HUDEP-2 (cell line): ENCODE measurements at regions not wholly inside any gene's neighbourhood (a gene's known extent, or its start where the extent isn't known, plus 50 kb on each side); places are given as distances from the start of the nearest gene placed in this dataset.
A peak's percentile ranks its signal among the peaks of the same experiment; 100 is the strongest.
"Not testable (repeated sequence)": the region's sequence is repeated elsewhere in the genome, so short reads cannot be mapped to it uniquely, and the experiment has no call there.

Source experiments
- DNase-seq, 76 experiments: peaks; one replicate each; lab custom pipeline; 2025; ENCODE audit not compliant: unreplicated experiment in 76 of 76; lab: John Stamatoyannopoulos, UW

DNA sequence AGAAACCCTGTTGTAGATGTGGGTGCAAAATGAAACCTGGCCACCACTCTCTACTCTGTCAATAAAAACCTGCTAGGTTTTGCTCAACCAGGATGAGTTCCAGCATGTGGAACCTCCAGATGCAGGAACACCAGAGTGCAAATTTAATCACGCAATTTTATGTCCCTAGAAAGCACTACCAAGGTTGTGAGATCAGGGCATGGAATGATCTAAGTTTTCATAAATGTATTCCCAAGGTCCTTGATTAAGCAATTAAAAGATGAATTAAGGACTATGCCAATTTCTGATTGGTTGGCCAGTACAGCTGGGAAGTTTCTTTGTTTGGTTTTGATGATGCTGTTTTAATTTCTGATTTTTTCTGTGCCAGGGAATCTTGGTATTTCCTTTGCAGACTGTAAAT, 179.2 kb downstream of the KCNS3 start:
- no peak for DNase-seq

DNA sequence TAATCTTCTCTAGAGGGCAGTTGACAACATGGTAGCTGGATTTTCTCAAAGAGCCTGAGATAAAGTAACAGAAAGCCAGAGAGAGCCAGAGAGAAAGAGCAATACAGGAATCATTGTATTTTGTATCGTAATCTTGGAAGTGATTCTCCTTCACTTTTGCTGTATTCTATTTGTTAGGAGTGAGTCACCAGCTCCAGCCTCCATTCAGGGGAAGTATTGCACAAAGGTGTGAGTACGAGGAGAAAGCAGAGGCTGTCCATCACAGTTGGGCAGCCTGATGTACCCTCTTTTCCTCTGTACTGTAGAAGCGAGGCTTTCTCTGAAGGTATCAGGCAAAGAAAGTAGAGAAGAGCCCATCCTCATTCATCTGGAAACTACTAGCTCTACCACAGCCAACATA, 176.8 kb downstream of the KCNS3 start:
- DNase-seq: no peak

DNA sequence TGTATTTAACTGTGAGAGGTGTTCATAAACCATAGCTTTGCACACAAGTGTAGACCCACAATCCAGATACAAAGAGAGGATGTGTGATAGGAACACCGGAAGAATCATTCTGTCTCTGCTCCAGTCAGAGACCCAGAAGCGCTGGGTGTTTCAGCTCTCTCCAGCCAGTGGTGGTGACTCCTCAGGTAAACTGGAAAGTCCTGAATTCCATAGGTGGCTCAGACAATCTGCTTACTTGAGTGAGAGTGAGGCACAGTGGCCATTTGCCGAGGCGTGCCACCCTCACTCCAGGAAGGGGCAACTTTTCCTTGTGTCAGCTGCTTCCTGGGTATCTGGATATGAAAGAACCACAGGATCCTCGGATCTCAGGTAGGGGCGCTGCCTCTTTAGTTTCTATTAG, 171.5 kb downstream of the KCNS3 start:
- no peak for DNase-seq

DNA sequence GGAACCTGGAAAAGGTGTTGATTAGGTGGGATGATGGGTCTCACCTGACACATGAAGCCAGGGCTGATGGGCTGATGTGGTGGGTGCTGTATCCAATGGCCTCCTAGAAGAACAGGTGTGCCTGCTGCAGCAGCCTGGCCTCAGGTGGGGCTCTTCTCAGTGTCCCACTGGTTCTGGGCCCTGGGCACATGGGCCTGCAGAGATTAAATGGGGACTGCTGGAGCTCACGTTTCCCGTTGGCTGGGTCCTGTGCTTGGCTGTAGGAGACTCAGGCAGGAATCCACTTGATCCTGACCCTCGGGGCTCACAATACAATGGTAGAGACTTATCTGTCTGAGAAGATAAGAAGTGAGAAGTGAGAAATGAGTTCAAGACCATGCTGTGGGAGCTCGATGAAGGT, 170.9 kb downstream of the KCNS3 start:
- DNase-seq: no peak

DNA sequence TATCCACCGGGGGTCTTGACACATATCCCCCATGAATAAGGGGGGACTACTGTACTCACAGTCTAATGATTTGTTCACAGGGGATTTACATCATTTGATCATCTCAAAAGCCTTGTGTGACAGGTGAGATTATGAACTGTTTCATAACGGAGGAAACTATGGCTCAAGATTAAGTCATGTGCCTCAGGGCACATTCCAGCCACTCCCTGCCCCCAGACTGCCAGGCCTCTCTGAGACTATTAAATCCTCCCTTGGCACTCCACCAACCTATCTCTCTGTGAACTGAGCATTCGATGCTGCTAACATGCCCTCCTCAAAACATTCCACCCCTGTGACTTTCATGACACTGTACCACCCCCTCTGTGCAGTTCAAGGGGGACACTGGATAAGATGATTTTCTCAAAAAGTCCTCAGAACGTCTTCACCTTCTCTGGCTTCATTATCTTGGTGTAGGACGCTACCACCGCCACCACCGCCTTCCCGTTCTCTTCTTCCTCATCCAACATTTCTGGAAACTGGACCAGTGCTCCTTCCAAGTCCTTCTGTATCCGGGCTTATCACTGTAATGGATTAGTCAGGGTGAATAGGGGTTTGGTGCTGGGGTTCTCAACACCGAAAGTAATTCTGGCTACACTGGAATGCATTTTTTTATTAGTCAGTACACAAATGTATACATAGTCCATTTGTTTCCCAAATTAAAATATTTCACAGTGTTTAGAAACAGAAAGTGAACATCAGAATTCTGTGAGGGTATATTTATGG, 169.6 kb downstream of the KCNS3 start:
- peak in 31 of 76 experiments; percentile 3 to 60 (median 32) for DNase-seq

DNA sequence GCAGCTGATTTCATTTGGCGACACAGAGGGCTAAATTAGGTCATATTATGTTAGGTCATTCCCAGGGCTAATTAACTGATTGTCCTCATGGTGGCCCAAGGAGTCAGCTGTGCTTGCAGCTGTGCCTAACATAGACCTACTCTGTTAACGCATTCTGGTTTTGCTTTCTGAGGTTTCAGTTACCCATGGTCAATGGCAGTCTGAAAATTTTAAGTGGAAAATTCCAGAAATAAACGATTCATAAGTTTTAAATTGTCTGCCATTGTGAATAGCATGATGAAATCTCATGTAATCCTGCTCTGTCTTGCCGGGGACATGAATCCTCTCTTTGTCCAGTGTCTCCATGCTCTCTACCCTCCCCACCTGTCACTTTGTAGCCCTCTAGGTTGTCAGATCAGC, 168.7 kb downstream of the KCNS3 start:
- DNase-seq: no peak

DNA sequence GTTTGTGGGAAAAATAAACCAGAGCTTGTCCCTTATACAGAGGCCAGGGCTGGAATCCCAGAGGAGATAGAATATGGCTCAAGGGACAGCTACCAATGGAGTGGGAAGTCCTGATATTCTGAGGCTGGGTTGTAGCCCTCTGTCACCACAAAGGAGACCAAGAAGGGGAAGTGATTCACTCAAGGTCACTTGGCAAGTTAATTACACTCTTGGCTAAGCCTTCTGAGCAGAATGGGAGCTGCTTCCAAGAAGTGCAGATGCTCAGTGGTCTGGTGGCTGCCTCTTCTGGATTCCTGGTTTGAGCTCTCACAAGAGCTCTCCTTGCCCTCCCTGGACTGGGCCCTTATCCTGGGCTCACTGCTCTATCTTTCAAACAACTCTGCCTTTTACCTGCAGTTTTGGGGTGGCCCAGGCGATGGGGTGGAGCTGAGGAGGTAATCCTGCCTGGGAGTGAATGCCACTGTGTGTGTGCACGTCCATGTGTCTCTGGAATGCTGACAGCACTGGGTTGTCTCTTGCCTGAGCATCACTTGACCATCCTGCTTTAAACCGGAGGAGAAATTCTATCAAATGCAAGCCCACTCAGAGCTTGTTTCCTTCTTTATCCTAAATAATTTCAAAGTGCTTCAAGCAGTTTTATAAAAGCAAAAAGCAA, 168.2 kb downstream of the KCNS3 start:
- peak in 1 of 76 experiments; percentile 10 for DNase-seq

DNA sequence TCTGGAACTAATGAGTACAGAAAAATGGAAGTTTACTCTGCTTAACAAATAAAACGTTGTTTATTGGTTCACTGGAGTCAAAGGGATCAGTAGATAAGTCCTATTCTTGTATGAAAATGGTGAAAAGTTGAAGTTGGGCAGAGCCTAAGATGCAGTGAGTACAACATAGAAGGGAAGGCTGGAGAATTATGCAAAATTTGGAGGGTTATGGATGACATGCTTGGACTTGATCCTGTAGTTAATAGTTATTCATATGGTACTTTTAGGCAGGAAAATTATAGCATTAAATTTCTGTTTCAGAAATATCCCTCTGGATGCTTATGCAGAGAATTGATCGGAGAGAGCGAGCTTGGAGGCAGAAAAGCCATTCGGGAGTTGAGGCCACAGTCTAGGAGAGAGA, 167.6 kb downstream of the KCNS3 start:
- DNase-seq: no peak

DNA sequence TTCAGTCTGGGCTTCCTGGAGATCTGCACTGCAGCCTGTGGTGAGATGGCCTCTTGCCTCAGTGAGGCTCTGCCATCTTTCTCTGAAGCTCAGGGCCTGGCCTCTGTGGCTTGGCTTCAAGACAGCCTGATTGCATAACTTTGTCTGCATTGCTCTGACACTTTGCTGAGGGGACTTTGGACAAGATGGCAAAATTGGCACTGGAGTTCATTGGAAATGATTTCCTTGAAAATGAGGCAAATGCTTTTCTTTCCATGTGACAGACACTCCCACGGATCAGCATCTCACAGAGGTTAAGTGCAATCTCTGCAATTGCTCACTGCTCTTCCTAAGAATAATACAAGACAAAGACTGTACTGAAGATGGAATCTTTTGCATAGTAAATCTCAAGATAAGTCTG, 166.8 kb downstream of the KCNS3 start:
- DNase-seq: no peak

DNA sequence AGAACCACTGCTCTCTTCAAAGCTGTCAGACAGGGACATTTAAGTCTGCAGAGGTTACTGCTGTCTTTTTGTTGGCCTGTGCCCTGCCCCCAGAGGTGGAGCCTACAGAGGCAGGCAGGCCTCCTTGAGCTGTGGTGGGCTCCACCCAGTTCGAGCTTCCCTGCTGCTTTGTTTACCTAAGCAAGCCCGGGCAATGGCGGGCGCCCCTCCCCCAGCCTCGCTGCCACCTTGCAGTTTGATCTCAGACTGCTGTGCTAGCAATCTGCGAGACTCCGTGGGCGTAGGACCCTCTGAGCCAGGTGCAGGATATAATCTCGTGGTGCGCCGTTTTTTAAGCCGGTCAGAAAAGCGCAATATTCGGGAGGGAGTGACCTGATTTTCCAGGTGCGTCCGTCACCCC, 138.9 kb downstream of the KCNS3 start:
- DNase-seq: not testable (repeated sequence)

DNA sequence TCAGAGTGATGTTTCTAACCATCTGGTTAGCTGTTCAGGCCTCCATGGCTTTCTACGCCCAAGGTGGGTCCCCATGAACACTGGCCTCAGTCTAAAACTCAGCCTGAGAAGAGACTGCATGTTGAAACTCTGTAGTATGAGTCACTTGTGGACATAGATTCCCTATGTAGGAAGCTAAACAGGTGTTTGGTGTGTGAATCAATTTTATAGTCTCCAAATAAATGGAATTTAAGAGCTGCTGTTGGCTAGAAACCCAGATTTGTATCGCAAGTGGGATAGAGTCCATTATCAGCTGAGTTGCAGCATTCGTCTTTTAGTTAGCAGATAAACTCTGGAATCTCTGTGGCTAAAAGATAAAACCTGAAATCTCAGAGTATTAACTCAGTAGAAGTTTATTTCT, 131.4 kb downstream of the KCNS3 start:
- no peak for DNase-seq

DNA sequence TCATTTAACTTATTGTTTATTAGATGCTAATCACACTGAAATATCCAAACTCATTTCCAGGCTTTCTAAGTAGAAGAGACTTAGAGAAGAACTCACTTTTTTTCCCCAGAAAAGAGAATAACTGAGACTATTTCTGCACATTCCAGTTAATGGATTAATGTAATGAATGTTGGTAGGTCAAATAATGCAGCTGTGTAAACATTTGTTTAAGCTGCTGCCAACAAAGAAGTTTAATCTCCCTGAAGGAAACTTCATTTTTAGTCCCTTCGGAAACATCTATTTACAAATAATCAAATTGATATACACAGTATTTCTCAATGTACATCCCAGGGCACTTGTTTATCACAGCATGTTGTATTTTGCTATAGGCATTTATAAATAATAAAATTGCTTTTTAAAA, 126.9 kb downstream of the KCNS3 start:
- DNase-seq: no peak

DNA sequence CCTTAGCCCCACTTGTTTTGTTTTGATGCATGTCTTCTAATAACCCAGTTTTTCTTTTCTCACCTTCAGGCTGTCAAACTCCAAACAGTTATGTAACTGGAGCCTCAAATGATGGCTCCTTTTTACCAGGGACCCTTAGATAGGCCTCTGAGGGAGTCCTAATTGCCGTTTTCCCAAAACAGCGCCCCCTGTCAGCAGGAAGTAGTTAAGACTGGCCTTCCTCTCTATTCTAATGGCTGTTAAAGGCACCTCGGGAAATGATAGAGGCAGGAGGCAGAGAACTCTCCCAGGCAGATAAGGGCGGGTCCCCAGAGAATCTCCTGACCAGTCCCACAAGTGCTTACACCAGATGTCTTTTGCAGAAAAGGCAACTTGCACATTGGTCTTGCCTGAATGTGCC, 123.2 kb downstream of the KCNS3 start:
- DNase-seq: no peak

DNA sequence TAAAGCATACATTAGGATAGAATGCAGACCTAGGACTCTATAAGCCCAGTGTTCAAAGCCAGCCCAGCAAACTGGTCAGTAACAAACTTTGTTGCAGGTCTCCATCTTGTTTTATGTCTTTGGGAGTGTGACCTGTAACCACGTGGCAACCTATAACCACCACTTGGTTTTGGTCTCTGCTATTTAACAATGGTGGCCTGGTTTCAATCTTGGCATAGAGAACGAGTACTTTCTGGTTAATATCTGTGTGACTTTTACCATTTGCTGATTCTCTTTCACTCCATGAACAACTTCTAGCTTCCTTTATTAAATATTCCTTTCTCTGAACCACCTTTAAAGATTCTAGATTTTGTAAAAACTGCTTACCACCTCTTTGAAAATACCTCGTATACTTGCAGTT, 118.5 kb downstream of the KCNS3 start:
- DNase-seq: no peak

DNA sequence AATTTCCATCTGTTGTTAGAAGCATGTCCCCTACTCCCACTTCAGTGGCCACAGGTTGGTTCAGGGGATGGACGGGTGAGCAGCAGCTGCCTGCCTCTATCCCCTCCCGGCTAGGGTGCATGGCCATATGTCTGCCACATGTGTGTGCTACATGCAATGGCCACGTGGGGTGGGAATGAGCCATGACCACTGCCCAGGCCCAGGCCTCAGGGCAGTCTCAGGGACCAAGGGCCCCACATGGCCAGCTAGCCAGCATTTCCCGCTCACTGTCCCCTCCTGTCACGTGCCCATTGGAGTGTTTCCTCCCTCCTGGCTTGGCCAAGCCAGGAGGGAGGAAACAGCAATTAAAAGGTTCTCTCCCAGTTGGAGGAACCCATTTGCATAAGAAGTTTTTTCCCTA, 117.1 kb downstream of the KCNS3 start:
- DNase-seq: no peak
